Left ventricle myocardium inferior (tissue), 1 donor: ENCODE measurements at regions not wholly inside any gene's neighbourhood (a gene's known extent, or its start where the extent isn't known, plus 50 kb on each side); places are given as distances from the start of the nearest gene placed in this dataset.

Experiments used
- DNase-seq: peaks from one replicate; pipeline ENCODE4 v3.0.0-alpha.2; 2020
- H3K27ac ChIP-seq: fragments of 200-600 bp; replicated peaks from 2 replicates; pipeline ENCODE4 v1.8.0; 2021
- H3K27me3 ChIP-seq: fragments of 200-600 bp; 2 replicates; pipeline ENCODE4 v1.8.0; 2021; ENCODE audit warnings: low read depth
- H3K36me3 ChIP-seq: fragments of 200-600 bp; 2 replicates; pipeline ENCODE4 v1.8.0; 2021
- H3K4me1 ChIP-seq: fragments of 200-600 bp; 2 replicates; pipeline ENCODE4 v1.8.0; 2021
- H3K4me3 ChIP-seq: fragments of 200-600 bp; 2 replicates; pipeline ENCODE4 v1.8.0; 2021; ENCODE audit warnings: mild to moderate bottlenecking, moderate library complexity
- H3K9me3 ChIP-seq: fragments of 200-600 bp; replicated peaks from 2 replicates; pipeline ENCODE4 v1.8.0; 2021
- intact Hi-C: fragments of 100-400 bp; cut with micrococcal nuclease; formaldehyde crosslinking; loops from one replicate; pipeline ENCODE4 v1.11.0; 2022
- TF ChIP-seq, protein P1 (sequence below): fragments of 200-600 bp; IDR thresholded peaks from 2 replicates; pipeline ENCODE4 v1.8.0; 2021; ENCODE audit warnings: antibody characterized with exemption, mild to moderate bottlenecking, borderline replicate concordance
- donor health status: DM: no; HTN: yes; CAD: no; lungs with severe emphysema.

DNA sequence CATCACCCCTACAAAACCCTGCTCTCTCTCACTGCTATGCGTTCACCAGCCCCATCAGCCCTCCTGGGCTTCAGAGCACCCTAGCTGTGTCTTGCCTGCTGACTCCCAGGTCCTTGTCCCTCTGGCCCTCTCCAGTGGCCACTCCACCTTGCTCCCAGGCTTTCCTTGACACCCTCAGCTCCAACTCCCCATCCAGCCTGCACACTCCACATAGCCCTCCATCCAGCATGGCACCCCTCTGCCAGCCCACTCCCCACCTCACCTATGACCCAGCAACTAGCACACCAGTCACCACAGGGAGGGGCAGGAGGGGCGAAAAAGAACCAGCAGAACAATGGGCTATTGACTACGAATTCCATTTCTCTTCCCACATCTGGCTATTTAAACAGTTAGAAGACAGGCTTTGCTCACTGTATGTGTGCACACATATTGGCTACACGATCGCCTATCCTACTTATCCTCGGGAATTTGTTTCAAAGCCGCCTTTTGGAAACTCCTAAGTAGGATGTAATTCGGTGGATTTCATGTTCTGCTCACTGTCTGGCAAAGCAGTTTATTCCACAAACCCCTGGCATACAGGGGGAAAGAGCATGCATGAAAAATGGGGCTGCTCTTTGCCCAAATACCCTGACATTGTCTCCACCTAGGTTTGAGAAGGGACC, 195.3 kb downstream of the SMAD2 start:
- intact Hi-C loops = no loop called here
- Histone ChIP-seq H3K9me3 (no peaks in the 10 kb centered on the region), H3K36me3 (no peaks in the 10 kb centered on the region), H3K27ac (no peak overlapping the region), H3K4me1 (no peaks in the 10 kb centered on the region), H3K4me3 (no peak overlapping the region), H3K27me3 (peaks cover 99% of the 10 kb centered on the region)
- TF ChIP-seq, protein P1, sequence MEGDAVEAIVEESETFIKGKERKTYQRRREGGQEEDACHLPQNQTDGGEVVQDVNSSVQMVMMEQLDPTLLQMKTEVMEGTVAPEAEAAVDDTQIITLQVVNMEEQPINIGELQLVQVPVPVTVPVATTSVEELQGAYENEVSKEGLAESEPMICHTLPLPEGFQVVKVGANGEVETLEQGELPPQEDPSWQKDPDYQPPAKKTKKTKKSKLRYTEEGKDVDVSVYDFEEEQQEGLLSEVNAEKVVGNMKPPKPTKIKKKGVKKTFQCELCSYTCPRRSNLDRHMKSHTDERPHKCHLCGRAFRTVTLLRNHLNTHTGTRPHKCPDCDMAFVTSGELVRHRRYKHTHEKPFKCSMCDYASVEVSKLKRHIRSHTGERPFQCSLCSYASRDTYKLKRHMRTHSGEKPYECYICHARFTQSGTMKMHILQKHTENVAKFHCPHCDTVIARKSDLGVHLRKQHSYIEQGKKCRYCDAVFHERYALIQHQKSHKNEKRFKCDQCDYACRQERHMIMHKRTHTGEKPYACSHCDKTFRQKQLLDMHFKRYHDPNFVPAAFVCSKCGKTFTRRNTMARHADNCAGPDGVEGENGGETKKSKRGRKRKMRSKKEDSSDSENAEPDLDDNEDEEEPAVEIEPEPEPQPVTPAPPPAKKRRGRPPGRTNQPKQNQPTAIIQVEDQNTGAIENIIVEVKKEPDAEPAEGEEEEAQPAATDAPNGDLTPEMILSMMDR = no peak
- DNase-seq = no peak

DNA sequence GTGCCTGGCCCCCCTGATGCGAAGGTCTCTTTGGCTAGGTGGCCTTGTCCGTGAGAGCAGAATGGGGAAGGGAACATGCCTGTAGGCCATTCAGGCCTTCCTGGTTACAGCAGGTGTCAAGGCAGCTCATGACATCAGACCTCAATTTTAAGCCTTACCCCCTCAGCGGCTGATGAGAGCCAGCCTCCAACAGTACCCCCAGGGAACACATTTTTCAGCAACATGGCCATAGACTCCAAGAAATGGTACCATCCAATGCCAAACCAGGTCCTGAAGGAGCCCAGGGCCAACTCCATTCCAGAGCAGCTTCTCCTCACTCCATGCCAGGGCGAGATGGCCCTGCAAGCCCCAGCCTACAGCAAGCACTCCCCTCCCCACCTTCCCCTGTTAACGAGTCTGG, 199.2 kb downstream of the SMAD2 start:
- DNase-seq = no peak
- H3K27me3 ChIP-seq = peaks cover 98% of the 10 kb centered on the region
- H3K4me1 ChIP-seq = no peaks in the 10 kb centered on the region
- no peaks in the 10 kb centered on the region for H3K9me3 ChIP-seq
- H3K27ac ChIP-seq = no peak overlapping the region
- TF ChIP-seq, protein P1 = no peak
- H3K4me3 ChIP-seq = no peak overlapping the region
- H3K36me3 ChIP-seq = no peaks in the 10 kb centered on the region
- intact Hi-C loops = no loop called here

DNA sequence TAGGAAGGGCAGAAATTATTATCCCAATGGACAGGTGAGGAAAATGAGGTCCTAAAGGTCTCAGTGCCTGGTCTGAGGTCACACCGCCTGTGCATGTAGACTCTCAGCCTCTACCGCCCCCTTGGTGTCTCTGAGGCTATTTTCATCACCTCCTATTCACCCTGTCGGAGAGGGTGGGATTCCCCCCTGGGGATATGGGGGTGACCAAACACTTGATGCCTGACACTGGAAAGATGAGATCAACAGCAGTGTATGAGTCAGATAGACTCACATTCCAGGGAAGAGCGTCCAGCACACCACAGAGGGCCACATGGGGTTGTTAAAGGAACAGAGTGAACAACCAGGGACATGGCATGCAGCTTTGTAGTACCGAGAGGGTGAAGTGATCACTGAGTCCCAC, 199.7 kb downstream of the SMAD2 start:
- TF ChIP-seq, protein P1 = no peak
- H3K4me3 ChIP-seq = no peak overlapping the region
- H3K27me3 ChIP-seq = peaks cover 98% of the 10 kb centered on the region
- DNase-seq = no peak
- intact Hi-C loops = no loop called here
- H3K27ac ChIP-seq = no peak overlapping the region
- H3K4me1 ChIP-seq = no peaks in the 10 kb centered on the region
- H3K9me3 ChIP-seq = no peaks in the 10 kb centered on the region
- no peaks in the 10 kb centered on the region for H3K36me3 ChIP-seq

DNA sequence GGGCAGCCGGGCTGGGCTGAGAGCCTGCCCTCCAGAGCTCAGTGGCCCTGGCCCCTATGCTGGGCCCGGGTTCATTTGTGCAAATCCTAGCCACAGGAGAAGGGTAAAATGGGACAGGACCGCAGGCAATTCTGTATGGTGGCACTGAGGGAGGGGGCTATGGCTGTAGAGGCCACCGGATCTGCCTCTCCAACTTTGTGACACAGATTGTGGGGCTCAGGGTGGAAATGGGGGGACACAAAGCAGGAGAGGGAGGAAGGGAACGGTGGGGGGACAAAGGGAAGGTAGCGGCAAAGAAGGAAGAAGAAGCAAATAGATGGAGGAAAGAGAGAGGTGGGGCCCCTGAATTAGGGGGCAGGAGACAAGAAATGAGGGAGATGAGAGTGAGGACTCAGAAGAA, 201.1 kb downstream of the SMAD2 start:
- intact Hi-C loops = no loop called here
- Histone ChIP-seq H3K4me3 (no peak overlapping the region), H3K9me3 (no peaks in the 10 kb centered on the region), H3K27ac (no peak overlapping the region), H3K36me3 (no peaks in the 10 kb centered on the region), H3K27me3 (peaks cover 95% of the 10 kb centered on the region), H3K4me1 (no peaks in the 10 kb centered on the region)
- TF ChIP-seq, protein P1 = no peak
- no peak for DNase-seq

DNA sequence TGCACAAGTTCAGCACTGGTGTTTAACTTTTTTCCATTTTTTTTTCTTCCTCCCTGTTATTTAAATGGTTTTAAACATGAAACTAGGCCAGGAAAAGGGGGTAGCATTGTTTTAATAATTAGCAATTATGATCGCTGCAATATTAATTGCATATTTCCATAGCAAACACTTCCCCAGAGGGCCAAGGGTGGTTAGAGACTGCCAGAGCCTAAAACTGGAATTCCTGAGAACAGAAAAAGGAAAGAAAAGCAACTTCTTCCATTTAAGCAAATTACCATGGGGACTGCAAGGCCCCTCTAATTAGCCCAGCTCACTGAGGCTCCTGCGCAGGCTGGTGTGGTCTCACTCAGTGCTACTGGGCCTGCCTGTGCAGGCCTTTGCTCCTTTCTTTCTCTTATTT, 201.5 kb downstream of the SMAD2 start:
- peaks cover 93% of the 10 kb centered on the region for H3K27me3 ChIP-seq
- TF ChIP-seq, protein P1 = no peak

DNA sequence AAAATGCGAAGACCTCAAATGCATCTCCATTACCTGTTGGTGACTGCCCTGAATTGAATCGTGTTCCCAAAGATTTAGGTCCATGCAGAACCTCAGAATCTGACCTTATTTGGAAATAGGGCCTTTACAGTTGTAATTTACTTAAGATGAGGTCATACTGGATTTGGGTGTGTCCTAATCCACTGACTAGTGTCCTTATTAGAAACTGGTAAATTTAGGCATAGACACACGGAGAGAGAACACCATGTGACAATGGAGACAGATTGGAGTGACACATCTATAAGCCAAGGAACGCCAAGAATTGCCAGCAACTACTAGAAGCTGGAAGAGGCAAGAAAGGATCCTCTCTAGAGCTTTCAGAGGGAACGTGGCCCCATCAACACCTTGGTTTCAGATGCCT, 203.1 kb downstream of the SMAD2 start:
- intact Hi-C loops = no loop called here
- no peaks in the 10 kb centered on the region for H3K9me3 ChIP-seq
- peaks cover 89% of the 10 kb centered on the region for H3K27me3 ChIP-seq
- H3K4me3 ChIP-seq = no peak overlapping the region
- no peaks in the 10 kb centered on the region for H3K4me1 ChIP-seq
- H3K27ac ChIP-seq = no peak overlapping the region
- TF ChIP-seq, protein P1 = no peak
- no peak for DNase-seq
- H3K36me3 ChIP-seq = no peaks in the 10 kb centered on the region

More for the DNA sequence above, 201.5 kb downstream of the SMAD2 start:
- no peaks in the 10 kb centered on the region for H3K9me3 ChIP-seq
- intact Hi-C loops = no loop called here
- H3K4me3 ChIP-seq = no peak overlapping the region
- no peak overlapping the region for H3K27ac ChIP-seq
- H3K4me1 ChIP-seq = no peaks in the 10 kb centered on the region
- no peak for DNase-seq
- H3K36me3 ChIP-seq = no peaks in the 10 kb centered on the region
